ENCODE measurements at regions not wholly inside any gene's neighbourhood (a gene's known extent, or its start where the extent isn't known, plus 50 kb on each side); places are given as distances from the start of the nearest gene placed in this dataset.

- TF ChIP-seq, protein P1, sequence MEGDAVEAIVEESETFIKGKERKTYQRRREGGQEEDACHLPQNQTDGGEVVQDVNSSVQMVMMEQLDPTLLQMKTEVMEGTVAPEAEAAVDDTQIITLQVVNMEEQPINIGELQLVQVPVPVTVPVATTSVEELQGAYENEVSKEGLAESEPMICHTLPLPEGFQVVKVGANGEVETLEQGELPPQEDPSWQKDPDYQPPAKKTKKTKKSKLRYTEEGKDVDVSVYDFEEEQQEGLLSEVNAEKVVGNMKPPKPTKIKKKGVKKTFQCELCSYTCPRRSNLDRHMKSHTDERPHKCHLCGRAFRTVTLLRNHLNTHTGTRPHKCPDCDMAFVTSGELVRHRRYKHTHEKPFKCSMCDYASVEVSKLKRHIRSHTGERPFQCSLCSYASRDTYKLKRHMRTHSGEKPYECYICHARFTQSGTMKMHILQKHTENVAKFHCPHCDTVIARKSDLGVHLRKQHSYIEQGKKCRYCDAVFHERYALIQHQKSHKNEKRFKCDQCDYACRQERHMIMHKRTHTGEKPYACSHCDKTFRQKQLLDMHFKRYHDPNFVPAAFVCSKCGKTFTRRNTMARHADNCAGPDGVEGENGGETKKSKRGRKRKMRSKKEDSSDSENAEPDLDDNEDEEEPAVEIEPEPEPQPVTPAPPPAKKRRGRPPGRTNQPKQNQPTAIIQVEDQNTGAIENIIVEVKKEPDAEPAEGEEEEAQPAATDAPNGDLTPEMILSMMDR (IDR thresholded peaks at IDR 0.05; ENCODE audit: borderline replicate concordance, insufficient read depth, low read depth, low read length), result no peak
- H3K4me3 ChIP-seq (ENCODE audit: low read depth, low read length), result no peak overlapping the region
Observed at GRCh38 chr14:34350903-34351302, 111.1 kb downstream of the SPTSSA start.

- TF ChIP-seq, protein P1 (IDR thresholded peaks at IDR 0.05; ENCODE audit: borderline replicate concordance, insufficient read depth, low read depth, low read length), result no peak
Observed at GRCh38 chr14:34348592-34348991, 113.4 kb downstream of the SPTSSA start.

DNA sequence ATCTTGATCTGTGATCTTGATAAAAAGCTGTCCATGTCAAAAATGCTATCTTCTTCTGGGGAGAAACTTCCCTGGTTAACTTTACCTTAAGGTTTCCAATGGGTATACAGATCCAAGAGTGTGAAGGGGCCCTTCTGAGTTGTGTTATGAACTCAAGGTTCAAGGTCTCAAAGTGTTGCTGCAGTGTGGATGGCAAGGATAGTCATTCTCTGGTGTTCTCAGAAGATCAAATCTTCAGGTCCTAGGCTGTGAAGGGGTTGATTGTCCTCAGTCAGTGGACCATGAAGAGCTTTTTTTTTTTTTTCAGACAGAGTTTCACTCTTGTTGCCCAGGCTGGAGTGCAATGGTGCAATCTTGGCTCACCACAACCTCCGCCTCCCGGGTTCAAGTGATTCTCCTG lies 114.4 kb downstream of the SPTSSA start:
- TF ChIP-seq, protein P1 (IDR thresholded peaks at IDR 0.05; ENCODE audit: borderline replicate concordance, insufficient read depth, low read depth, low read length), result no peak
- no peak overlapping the region for H3K4me3 ChIP-seq (ENCODE audit: low read depth, low read length)

More at GRCh38 chr14:34348592-34348991, 113.4 kb downstream of the SPTSSA start:
- no peak overlapping the region for H3K4me3 ChIP-seq (ENCODE audit: low read depth, low read length)

DNA sequence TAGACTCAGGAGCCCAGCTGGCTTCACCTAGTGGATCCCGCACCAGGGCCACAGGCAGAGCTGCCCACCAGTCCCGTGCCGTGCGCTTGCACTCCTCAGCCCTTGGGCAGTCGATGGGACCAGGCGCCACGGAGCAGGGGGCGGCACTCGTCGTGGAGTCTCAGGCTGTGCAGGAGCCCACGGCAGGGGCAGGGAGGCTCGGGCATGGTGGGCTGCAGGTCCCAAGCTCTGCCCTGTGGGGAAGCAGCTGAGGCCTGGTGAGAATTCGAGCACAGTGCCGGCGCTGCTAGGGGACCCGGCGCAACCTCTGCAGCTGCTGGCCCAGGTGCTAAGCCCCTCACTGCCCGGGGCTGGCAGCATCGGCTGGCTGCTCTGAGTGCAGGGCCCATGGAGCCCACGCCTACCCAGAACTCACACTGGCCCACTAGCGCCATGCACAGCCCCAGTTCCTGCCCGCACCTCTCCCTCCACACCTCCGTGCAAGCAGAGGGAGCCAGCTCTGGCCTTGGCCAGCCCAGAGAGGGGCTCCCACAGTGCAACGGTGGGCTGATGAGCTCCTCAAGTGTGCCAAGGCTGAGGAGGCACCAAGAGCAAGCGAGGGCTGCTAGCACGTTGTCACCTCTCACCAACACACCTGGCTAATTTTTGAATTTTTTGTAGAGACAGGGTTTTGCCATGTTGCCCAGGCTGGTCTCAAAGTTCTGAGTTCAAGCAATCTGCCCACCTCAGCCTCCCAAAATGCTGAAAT lies 116.1 kb downstream of the SPTSSA start:
- TF ChIP-seq, protein P1 (IDR thresholded peaks at IDR 0.05; ENCODE audit: borderline replicate concordance, insufficient read depth, low read depth, low read length), result no peak
- H3K4me3 ChIP-seq (ENCODE audit: low read depth, low read length), result no peak overlapping the region

DNA sequence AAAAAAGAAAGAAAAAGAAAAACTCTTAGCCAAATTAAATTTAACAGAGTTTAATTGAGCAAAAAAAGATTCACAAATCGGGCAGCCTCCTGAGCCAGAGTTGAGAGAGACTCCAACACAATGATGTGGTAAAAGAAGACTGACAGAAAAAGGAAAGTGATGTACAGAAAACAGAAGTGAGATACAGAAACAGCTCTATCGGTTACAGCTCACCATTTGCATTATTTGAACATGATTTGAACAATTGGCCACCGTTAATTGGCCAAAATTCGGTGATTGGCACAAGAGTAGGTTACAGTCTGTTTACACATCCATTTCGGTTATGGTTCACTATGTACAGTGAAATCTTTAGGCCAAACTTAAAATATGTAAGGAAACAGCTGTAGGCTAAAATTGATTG lies 117.7 kb downstream of the SPTSSA start:
- no peak overlapping the region for H3K4me3 ChIP-seq (ENCODE audit: low read depth, low read length)
- TF ChIP-seq, protein P1 (IDR thresholded peaks at IDR 0.05; ENCODE audit: borderline replicate concordance, insufficient read depth, low read depth, low read length), result no peak

DNA sequence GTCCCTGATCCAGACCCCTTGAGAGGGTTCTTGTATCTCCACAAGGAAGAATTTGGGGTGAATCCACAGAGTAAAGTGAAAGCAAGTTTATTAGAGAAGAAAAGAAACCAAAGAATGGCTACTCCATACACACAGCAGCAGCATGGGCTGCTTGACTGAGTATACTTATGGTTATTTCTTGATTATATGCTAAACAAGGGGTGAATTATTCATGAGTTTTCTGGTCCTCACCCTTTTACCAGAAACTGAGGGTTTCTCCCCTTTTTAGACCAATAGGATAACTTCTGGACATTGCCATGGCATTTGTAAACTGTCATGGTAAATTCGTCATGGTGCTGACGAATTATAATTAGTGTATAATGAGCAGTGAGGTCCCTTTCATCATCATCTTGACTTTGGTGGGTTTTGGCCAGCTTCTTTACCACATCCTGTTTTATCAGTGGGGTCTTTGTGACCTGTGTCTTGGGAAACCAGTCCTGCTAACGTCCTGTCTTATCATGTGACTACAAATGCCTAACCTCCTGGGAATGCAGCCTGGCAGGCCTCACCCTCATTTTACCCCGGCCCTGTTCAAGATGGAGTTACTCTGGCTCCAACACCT lies 121.9 kb downstream of the SPTSSA start:
- H3K4me3 ChIP-seq (ENCODE audit: low read depth, low read length), result no peak overlapping the region
- TF ChIP-seq, protein P1 (IDR thresholded peaks at IDR 0.05; ENCODE audit: borderline replicate concordance, insufficient read depth, low read depth, low read length), result no peak

- TF ChIP-seq, protein P1 (IDR thresholded peaks at IDR 0.05; ENCODE audit: borderline replicate concordance, insufficient read depth, low read depth, low read length), result no peak
Observed at GRCh38 chr14:34338056-34338455, 124.0 kb downstream of the SPTSSA start.

More at GRCh38 chr14:34338056-34338455, 124.0 kb downstream of the SPTSSA start:
- no peak overlapping the region for H3K4me3 ChIP-seq (ENCODE audit: low read depth, low read length)
